Thymus (tissue), 11 donors: ENCODE measurements at regions not wholly inside any gene's neighbourhood (a gene's known extent, or its start where the extent isn't known, plus 50 kb on each side); places are given as distances from the start of the nearest gene placed in this dataset.
A peak's percentile ranks its signal among the peaks of the same experiment; 100 is the strongest.

ENCODE experiments used
- DNase-seq, 9 donors: peaks; one replicate each; pipeline ENCODE4 v3.0.0-alpha.2; 2013; ENCODE audit warnings: low spot score in 9 of 9, low read depth in 6 of 9, missing footprints in 1 of 9
- H3K27ac ChIP-seq, 2 donors: one replicate each; pipeline ENCODE4 v1.5.1; 2013; ENCODE audit warnings: control low read depth in 1 of 2, low read depth in 1 of 2, low read length in 1 of 2, mild to moderate bottlenecking in 1 of 2, moderate library complexity in 1 of 2
- H3K27me3 ChIP-seq, 2 donors: one replicate each; pipeline ENCODE4 v1.5.1; 2013; ENCODE audit warnings: low read length in 1 of 2; ENCODE audit not compliant: control insufficient read depth in 2 of 2, insufficient read depth in 1 of 2
- H3K36me3 ChIP-seq, 2 donors: one replicate each; pipeline ENCODE4 v1.5.1; 2013; ENCODE audit warnings: low read length in 1 of 2, mild to moderate bottlenecking in 1 of 2, moderate library complexity in 1 of 2; ENCODE audit not compliant: control insufficient read depth in 2 of 2, insufficient read depth in 2 of 2
- H3K4me1 ChIP-seq, 2 donors: one replicate each; pipeline ENCODE4 v1.5.1; 2013; ENCODE audit warnings: low read length in 2 of 2; ENCODE audit not compliant: control insufficient read depth in 2 of 2, insufficient read depth in 2 of 2
- H3K4me3 ChIP-seq, 2 donors: one replicate each; pipeline ENCODE4 v1.5.1; 2013; ENCODE audit warnings: low read length in 2 of 2, control low read depth in 1 of 2, mild to moderate bottlenecking in 1 of 2
- H3K9me3 ChIP-seq, 2 donors: one replicate each; pipeline ENCODE4 v1.5.1; 2013; ENCODE audit warnings: low read length in 1 of 2, mild to moderate bottlenecking in 1 of 2; ENCODE audit not compliant: control insufficient read depth in 2 of 2, insufficient read depth in 1 of 2
- WGBS: extraction: QIAGEN DNeasy Blood & Tissue Kit; methylation state at CpG from one replicate; pipeline ENCODE4 v1.1.7; 2013; 5-methylcytosine and 5-hydroxymethylcytosine counted together
- donor health status: healthy.

GRCh38 chr16:8373676-8374431 is 216.5 kb downstream of the TMEM114 start:
- no peaks in the 10 kb centered on the region for H3K9me3 ChIP-seq
- no peaks in the 10 kb centered on the region for H3K27me3 ChIP-seq
- no peaks in the 10 kb centered on the region for H3K36me3 ChIP-seq
- H3K4me3 ChIP-seq = no peak overlapping the region
- no peaks in the 10 kb centered on the region for H3K4me1 ChIP-seq
- no peak overlapping the region for H3K27ac ChIP-seq
- WGBS = 88% methylated on average over 6 of the region's 6 CpGs
- DNase-seq = no peak

- Histone ChIP-seq H3K36me3 (no peaks in the 10 kb centered on the region), H3K4me3 (no peak overlapping the region), H3K9me3 (no peaks in the 10 kb centered on the region), H3K27ac (no peak overlapping the region), H3K4me1 (no peaks in the 10 kb centered on the region), H3K27me3 (no peaks in the 10 kb centered on the region)
- 89% methylated on average over 3 of the region's 3 CpGs for WGBS
- no peak for DNase-seq
Observed at GRCh38 chr16:8372141-8372540, 218.2 kb downstream of the TMEM114 start.

GRCh38 chr16:8370374-8371270 is 219.7 kb downstream of the TMEM114 start:
- Histone ChIP-seq H3K4me1 (no peaks in the 10 kb centered on the region), H3K9me3 (no peaks in the 10 kb centered on the region), H3K27ac (no peak overlapping the region), H3K27me3 (no peaks in the 10 kb centered on the region), H3K36me3 (no peaks in the 10 kb centered on the region), H3K4me3 (no peak overlapping the region)
- DNase-seq = no peak
- 91% methylated on average over 4 of the region's 4 CpGs for WGBS

GRCh38 chr16:8358937-8359336 is 231.4 kb downstream of the TMEM114 start:
- no peak for DNase-seq
- no peaks in the 10 kb centered on the region for H3K4me1 ChIP-seq
- H3K27ac ChIP-seq = no peak overlapping the region
- H3K4me3 ChIP-seq = no peak overlapping the region
- H3K27me3 ChIP-seq = no peaks in the 10 kb centered on the region
- 74% methylated on average over 8 of the region's 8 CpGs for WGBS
- H3K36me3 ChIP-seq = no peaks in the 10 kb centered on the region
- no peaks in the 10 kb centered on the region for H3K9me3 ChIP-seq

GRCh38 chr16:8355675-8356074 is 234.6 kb downstream of the TMEM114 start:
- no peaks in the 10 kb centered on the region for H3K9me3 ChIP-seq
- H3K27me3 ChIP-seq = no peaks in the 10 kb centered on the region
- WGBS = 38% methylated on average over 5 of the region's 5 CpGs
- no peaks in the 10 kb centered on the region for H3K4me1 ChIP-seq
- H3K27ac ChIP-seq = no peak overlapping the region
- DNase-seq = no peak
- no peaks in the 10 kb centered on the region for H3K36me3 ChIP-seq
- no peak overlapping the region for H3K4me3 ChIP-seq

GRCh38 chr16:8346294-8346693 is 244.0 kb downstream of the TMEM114 start:
- 66% methylated on average over 3 of the region's 3 CpGs for WGBS
- Histone ChIP-seq H3K9me3 (no peaks in the 10 kb centered on the region), H3K27ac (no peak overlapping the region), H3K36me3 (no peaks in the 10 kb centered on the region), H3K4me1 (no peaks in the 10 kb centered on the region), H3K4me3 (no peak overlapping the region), H3K27me3 (no peaks in the 10 kb centered on the region)
- DNase-seq = peak in 1 of 9 donors; percentile 2

- 90% methylated on average over 4 of the region's 4 CpGs for WGBS
- H3K4me1 ChIP-seq = no peaks in the 10 kb centered on the region
- DNase-seq = no peak
- H3K4me3 ChIP-seq = no peak overlapping the region
- no peaks in the 10 kb centered on the region for H3K27me3 ChIP-seq
- H3K27ac ChIP-seq = no peak overlapping the region
- H3K9me3 ChIP-seq = no peaks in the 10 kb centered on the region
- H3K36me3 ChIP-seq = no peaks in the 10 kb centered on the region
Observed at GRCh38 chr16:8342276-8342675, 248.0 kb downstream of the TMEM114 start.

GRCh38 chr16:8330761-8331160 is 259.6 kb downstream of the TMEM114 start:
- Histone ChIP-seq H3K4me3 (no peak overlapping the region), H3K27ac (no peak overlapping the region), H3K27me3 (no peaks in the 10 kb centered on the region), H3K4me1 (no peaks in the 10 kb centered on the region), H3K36me3 (no peaks in the 10 kb centered on the region), H3K9me3 (no peaks in the 10 kb centered on the region)
- 90% methylated on average over 5 of the region's 5 CpGs for WGBS
- no peak for DNase-seq

GRCh38 chr16:8326232-8326631 is 264.1 kb downstream of the TMEM114 start:
- no peaks in the 10 kb centered on the region for H3K4me1 ChIP-seq
- WGBS = 87% methylated on average over 9 of the region's 9 CpGs

More at GRCh38 chr16:8326232-8326631, 264.1 kb downstream of the TMEM114 start:
- no peaks in the 10 kb centered on the region for H3K9me3 ChIP-seq
- no peak overlapping the region for H3K4me3 ChIP-seq
- DNase-seq = no peak
- H3K27ac ChIP-seq = no peak overlapping the region
- H3K27me3 ChIP-seq = no peaks in the 10 kb centered on the region
- H3K36me3 ChIP-seq = no peaks in the 10 kb centered on the region
